ENCODE measurements at regions not wholly inside any gene's neighbourhood (a gene's known extent, or its start where the extent isn't known, plus 50 kb on each side); places are given as distances from the start of the nearest gene placed in this dataset.

GRCh38 chr7:115561335-115562110 is 469.0 kb downstream of the TFEC start:
- TF ChIP-seq EZH2 (IDR thresholded peaks at IDR 0.05; ENCODE audit: borderline replicate concordance, insufficient read depth, low read depth, low read length, poor library complexity, severe bottlenecking), result no peak
- TF ChIP-seq CTCF (IDR thresholded peaks at IDR 0.05), result no peak
- DNase-seq (no peak), ATAC-seq (ENCODE audit: low read depth) (no peak)
- H3K27me3 Mint-ChIP-seq, result no peaks in the 10 kb centered on the region
- H3K4me3 Mint-ChIP-seq, result no peak overlapping the region
- H3K9me3 Mint-ChIP-seq (ENCODE audit: insufficient read depth), result no peaks in the 10 kb centered on the region
- H3K36me3 ChIP-seq (replicated peaks in 1 of 2; ENCODE audit: control extremely low read depth in 1 of 2, control insufficient read depth in 1 of 2, extremely low read depth in 1 of 2, insufficient read depth in 2 of 2, low read length in 1 of 2), result no peaks in the 10 kb centered on the region
- H3K4me3 ChIP-seq (ENCODE audit: control extremely low read depth in 1 of 5, extremely low read depth in 1 of 5, insufficient read depth in 1 of 5, low read depth in 2 of 5, low read length in 4 of 5), result no peak overlapping the region
- no peaks in the 10 kb centered on the region for H3K9me3 ChIP-seq (ENCODE audit: control extremely low read depth in 1 of 3, control insufficient read depth in 2 of 3, insufficient read depth in 1 of 3, low read length in 2 of 3)
- no peaks in the 10 kb centered on the region for H4K20me1 ChIP-seq (ENCODE audit: control insufficient read depth, insufficient read depth, low read length, poor library complexity, severe bottlenecking)
- H3K27me3 ChIP-seq (replicated peaks in 1 of 4; ENCODE audit: control extremely low read depth in 1 of 4, control insufficient read depth in 3 of 4, insufficient read depth in 4 of 4, low read length in 3 of 4), result no peaks in the 10 kb centered on the region
- H3K79me2 ChIP-seq (ENCODE audit: control insufficient read depth, insufficient read depth, low read length), result no peaks in the 10 kb centered on the region
- no peaks in the 10 kb centered on the region for H3K4me1 ChIP-seq (ENCODE audit: control insufficient read depth in 2 of 2, insufficient read depth in 2 of 2, low read length in 2 of 2)
- no peak overlapping the region for H3K27ac Mint-ChIP-seq
- H2AFZ ChIP-seq (ENCODE audit: insufficient read depth, low read depth, low read length, poor library complexity, severe bottlenecking), result no peak overlapping the region
- H3K9ac ChIP-seq (ENCODE audit: low read length), result no peak overlapping the region
- no peak overlapping the region for H3K4me2 ChIP-seq (replicated peaks; ENCODE audit: low read depth, low read length, poor library complexity, severe bottlenecking)
- 80% methylated on average over 2 of the region's 9 CpGs for WGBS (ENCODE audit: insufficient coverage)
- no peak overlapping the region for H3K27ac ChIP-seq (ENCODE audit: low read length in 2 of 2)
- H3K4me1 Mint-ChIP-seq, result no peaks in the 10 kb centered on the region
- intact Hi-C loops (cut with micrococcal nuclease), result no loop called here
- ChIA-PET POLR2A (no interaction called here), CTCF (no interaction called here)

- H3K4me2 ChIP-seq (replicated peaks; ENCODE audit: low read depth, low read length, poor library complexity, severe bottlenecking), result no peak overlapping the region
- H3K79me2 ChIP-seq (ENCODE audit: control insufficient read depth, insufficient read depth, low read length), result no peaks in the 10 kb centered on the region
- intact Hi-C loops (cut with micrococcal nuclease), result no loop called here
- POLR2A ChIA-PET, result no interaction called here
- Mint-ChIP-seq H3K4me3 (no peak overlapping the region), H3K27me3 (no peaks in the 10 kb centered on the region), H3K27ac (no peak overlapping the region), H3K9me3 (ENCODE audit: insufficient read depth) (no peaks in the 10 kb centered on the region), H3K4me1 (no peaks in the 10 kb centered on the region)
- ATAC-seq (ENCODE audit: low read depth), result no peak
- no peaks in the 10 kb centered on the region for H3K36me3 ChIP-seq (replicated peaks in 1 of 2; ENCODE audit: control extremely low read depth in 1 of 2, control insufficient read depth in 1 of 2, extremely low read depth in 1 of 2, insufficient read depth in 2 of 2, low read length in 1 of 2)
- WGBS (ENCODE audit: insufficient coverage), result no CpG with 5 or more reads among the region's 1 CpG
- H3K27ac ChIP-seq (ENCODE audit: low read length in 2 of 2), result no peak overlapping the region
- TF ChIP-seq EZH2 (IDR thresholded peaks at IDR 0.05; ENCODE audit: borderline replicate concordance, insufficient read depth, low read depth, low read length, poor library complexity, severe bottlenecking), result no peak
- no peak for TF ChIP-seq CTCF (IDR thresholded peaks at IDR 0.05)
- no peak overlapping the region for H3K9ac ChIP-seq (ENCODE audit: low read length)
- CTCF ChIA-PET, result no interaction called here
- no peak overlapping the region for H2AFZ ChIP-seq (ENCODE audit: insufficient read depth, low read depth, low read length, poor library complexity, severe bottlenecking)
- H3K4me3 ChIP-seq (ENCODE audit: control extremely low read depth in 1 of 5, extremely low read depth in 1 of 5, insufficient read depth in 1 of 5, low read depth in 2 of 5, low read length in 4 of 5), result no peak overlapping the region
- H3K9me3 ChIP-seq (ENCODE audit: control extremely low read depth in 1 of 3, control insufficient read depth in 2 of 3, insufficient read depth in 1 of 3, low read length in 2 of 3), result no peaks in the 10 kb centered on the region
- H4K20me1 ChIP-seq (ENCODE audit: control insufficient read depth, insufficient read depth, low read length, poor library complexity, severe bottlenecking), result no peaks in the 10 kb centered on the region
- no peak for DNase-seq
- H3K27me3 ChIP-seq (replicated peaks in 1 of 4; ENCODE audit: control extremely low read depth in 1 of 4, control insufficient read depth in 3 of 4, insufficient read depth in 4 of 4, low read length in 3 of 4), result no peaks in the 10 kb centered on the region
- no peaks in the 10 kb centered on the region for H3K4me1 ChIP-seq (ENCODE audit: control insufficient read depth in 2 of 2, insufficient read depth in 2 of 2, low read length in 2 of 2)
Observed at GRCh38 chr7:115559877-115560276, 470.7 kb downstream of the TFEC start.
